WERI-Rb-1 (cell line): ENCODE measurements at regions not wholly inside any gene's neighbourhood (a gene's known extent, or its start where the extent isn't known, plus 50 kb on each side); places are given as distances from the start of the nearest gene placed in this dataset.

Source experiments
- DNase-seq: peaks from one replicate; pipeline ENCODE4 v3.0.0-alpha.2; 2020
- H3K27ac ChIP-seq: fragments of 250-450 bp; sonication (Bioruptor Pico); 2 replicates; pipeline ENCODE4 v1.5.1; 2020; ENCODE audit warnings: mild to moderate bottlenecking, moderate library complexity
- H3K27me3 ChIP-seq: fragments of 250-450 bp; sonication (Bioruptor Pico); 2 replicates; pipeline ENCODE4 v1.5.1; 2021; ENCODE audit warnings: mild to moderate bottlenecking, low read depth, moderate library complexity; ENCODE audit not compliant: insufficient read depth, severe bottlenecking
- H3K36me3 ChIP-seq: fragments of 250-450 bp; sonication (Bioruptor Pico); 2 replicates; pipeline ENCODE4 v1.5.1; 2020; ENCODE audit warnings: mild to moderate bottlenecking, moderate library complexity
- H3K4me3 ChIP-seq: 2 replicates; pipeline ENCODE4 v1.5.1; 2011; ENCODE audit warnings: low read depth, mild to moderate bottlenecking, control low read depth, low read length
- H3K9me3 ChIP-seq: fragments of 250-450 bp; sonication (Bioruptor Pico); 2 replicates; pipeline ENCODE4 v1.5.1; 2021; ENCODE audit warnings: mild to moderate bottlenecking, moderate library complexity; ENCODE audit not compliant: severe bottlenecking
- TF ChIP-seq, protein P1 (sequence below): IDR thresholded peaks from 2 replicates; pipeline ENCODE4 v1.5.1; 2011; ENCODE audit warnings: low read depth, mild to moderate bottlenecking, control low read depth, inconsistent platforms, low read length

GRCh38 chr10:111146025-111146640 lies 69.3 kb downstream of the ADRA2A start:
- no peaks in the 10 kb centered on the region for H3K9me3 ChIP-seq
- peaks cover 44% of the 10 kb centered on the region for H3K27me3 ChIP-seq
- no peak overlapping the region for H3K4me3 ChIP-seq
- no peak overlapping the region for H3K27ac ChIP-seq
- no peak for DNase-seq
- H3K36me3 ChIP-seq, result no peaks in the 10 kb centered on the region
- TF ChIP-seq, protein P1, sequence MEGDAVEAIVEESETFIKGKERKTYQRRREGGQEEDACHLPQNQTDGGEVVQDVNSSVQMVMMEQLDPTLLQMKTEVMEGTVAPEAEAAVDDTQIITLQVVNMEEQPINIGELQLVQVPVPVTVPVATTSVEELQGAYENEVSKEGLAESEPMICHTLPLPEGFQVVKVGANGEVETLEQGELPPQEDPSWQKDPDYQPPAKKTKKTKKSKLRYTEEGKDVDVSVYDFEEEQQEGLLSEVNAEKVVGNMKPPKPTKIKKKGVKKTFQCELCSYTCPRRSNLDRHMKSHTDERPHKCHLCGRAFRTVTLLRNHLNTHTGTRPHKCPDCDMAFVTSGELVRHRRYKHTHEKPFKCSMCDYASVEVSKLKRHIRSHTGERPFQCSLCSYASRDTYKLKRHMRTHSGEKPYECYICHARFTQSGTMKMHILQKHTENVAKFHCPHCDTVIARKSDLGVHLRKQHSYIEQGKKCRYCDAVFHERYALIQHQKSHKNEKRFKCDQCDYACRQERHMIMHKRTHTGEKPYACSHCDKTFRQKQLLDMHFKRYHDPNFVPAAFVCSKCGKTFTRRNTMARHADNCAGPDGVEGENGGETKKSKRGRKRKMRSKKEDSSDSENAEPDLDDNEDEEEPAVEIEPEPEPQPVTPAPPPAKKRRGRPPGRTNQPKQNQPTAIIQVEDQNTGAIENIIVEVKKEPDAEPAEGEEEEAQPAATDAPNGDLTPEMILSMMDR, result no peak

DNA sequence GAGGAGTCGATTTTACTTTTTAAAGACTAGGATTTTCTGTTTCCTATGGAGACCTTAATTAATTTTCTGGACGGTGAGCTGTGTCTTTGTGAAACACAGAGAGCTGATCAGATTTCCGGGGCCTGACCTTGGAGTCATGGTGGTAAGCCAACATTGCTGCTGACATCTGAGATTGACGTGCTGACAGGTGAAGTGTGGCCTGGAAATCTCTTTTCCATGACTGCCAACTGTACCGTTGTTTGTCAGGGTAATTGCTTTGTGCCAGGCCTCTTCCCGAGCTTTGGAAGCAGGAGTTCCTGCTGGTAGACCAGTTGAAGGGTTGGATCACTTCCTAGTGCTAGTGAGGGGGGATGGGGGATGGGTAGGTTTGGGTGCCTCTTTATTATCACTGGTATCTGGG lies 71.2 kb downstream of the ADRA2A start:
- Histone ChIP-seq H3K36me3 (no peaks in the 10 kb centered on the region), H3K27me3 (peaks cover 56% of the 10 kb centered on the region), H3K27ac (no peak overlapping the region), H3K9me3 (no peaks in the 10 kb centered on the region), H3K4me3 (no peak overlapping the region)
- TF ChIP-seq, protein P1, result no peak
- DNase-seq, result no peak

DNA sequence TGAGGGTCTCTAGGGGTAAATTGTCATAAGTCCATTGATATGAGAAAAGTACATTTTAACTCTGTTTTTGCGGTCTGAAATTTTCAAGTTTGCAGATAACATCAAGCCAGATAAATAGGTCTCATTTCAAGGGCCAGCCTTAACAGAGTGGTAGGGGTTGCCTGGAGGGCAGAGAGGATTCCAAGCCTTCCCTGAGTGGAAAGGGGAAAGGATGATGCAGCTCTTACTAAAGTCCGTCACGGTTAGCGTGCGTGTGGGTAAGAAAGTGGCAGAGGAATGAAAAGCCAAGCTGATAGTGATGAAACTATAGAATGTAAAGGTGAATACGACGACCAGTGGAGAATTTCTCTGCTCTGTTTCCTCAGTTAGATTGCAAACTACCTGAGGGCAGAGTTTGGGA lies 71.6 kb downstream of the ADRA2A start:
- no peak overlapping the region for H3K27ac ChIP-seq
- no peak overlapping the region for H3K4me3 ChIP-seq
- TF ChIP-seq, protein P1, result no peak
- no peaks in the 10 kb centered on the region for H3K9me3 ChIP-seq
- DNase-seq, result no peak
- H3K27me3 ChIP-seq, result peaks cover 56% of the 10 kb centered on the region
- no peaks in the 10 kb centered on the region for H3K36me3 ChIP-seq

DNA sequence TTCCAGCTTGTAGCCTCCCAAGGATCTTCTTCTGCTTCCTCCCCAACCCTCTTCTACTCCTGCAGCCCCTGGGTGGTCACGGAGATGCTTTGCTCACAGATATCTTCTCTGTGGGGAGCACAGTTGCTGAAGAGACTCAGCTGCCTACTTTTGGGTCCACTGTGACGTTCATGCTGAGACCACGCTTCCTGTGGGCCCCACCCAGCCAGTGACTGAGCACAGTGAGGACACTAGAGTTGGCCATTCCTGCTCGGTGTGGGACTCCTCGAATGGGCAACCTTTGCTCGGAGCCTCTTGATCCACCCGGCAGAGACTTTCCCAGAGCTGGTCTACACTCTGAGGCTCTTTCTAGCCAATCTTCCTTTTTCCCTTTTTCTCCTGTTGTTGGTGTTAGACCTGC lies 73.9 kb downstream of the ADRA2A start:
- TF ChIP-seq, protein P1, result no peak
- DNase-seq, result no peak
- no peak overlapping the region for H3K4me3 ChIP-seq
- no peaks in the 10 kb centered on the region for H3K9me3 ChIP-seq
- no peak overlapping the region for H3K27ac ChIP-seq
- no peaks in the 10 kb centered on the region for H3K36me3 ChIP-seq
- H3K27me3 ChIP-seq, result peaks cover 39% of the 10 kb centered on the region

DNA sequence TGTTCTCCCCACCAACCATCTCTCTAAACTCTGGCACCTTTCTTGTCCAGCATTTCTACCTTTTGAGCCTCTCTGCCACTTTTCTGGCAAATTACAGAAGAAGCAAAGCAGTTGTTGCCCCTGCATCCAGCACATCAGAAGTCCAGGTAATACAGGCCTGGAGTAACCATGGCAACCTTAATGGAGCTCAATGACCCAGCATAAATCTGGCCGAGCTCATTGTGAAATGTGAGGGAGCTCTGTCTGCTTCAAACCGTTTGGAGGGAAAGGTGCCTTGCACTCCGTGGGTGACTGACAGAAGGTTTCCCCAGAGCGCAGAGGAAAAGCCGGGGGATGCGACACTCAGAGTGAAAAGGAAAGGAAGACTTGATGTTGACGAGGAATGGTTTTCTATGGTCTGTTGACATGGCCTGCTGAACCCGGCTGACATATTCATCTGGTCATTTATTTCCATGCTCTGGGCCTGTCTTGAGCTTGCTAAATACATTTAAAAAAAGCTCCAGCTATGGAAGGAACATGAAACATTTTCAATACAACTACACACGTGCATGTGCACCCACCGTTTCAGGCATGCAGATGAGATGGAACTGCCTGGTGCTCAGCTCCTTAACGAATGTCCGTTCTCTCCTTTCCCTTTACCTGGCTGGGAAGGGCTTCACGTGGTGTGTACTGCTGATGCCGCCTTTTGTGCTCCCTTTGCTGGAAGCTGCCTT lies 74.9 kb downstream of the ADRA2A start:
- TF ChIP-seq, protein P1, result no peak
- H3K9me3 ChIP-seq, result no peaks in the 10 kb centered on the region

More for the DNA sequence above, 74.9 kb downstream of the ADRA2A start:
- no peaks in the 10 kb centered on the region for H3K36me3 ChIP-seq
- no peak overlapping the region for H3K4me3 ChIP-seq
- no peak for DNase-seq
- H3K27me3 ChIP-seq, result peaks cover 29% of the 10 kb centered on the region
- H3K27ac ChIP-seq, result no peak overlapping the region
